GM18508 (cell line): ENCODE measurements at regions not wholly inside any gene's neighbourhood (a gene's known extent, or its start where the extent isn't known, plus 50 kb on each side); places are given as distances from the start of the nearest gene placed in this dataset.
"Not testable (repeated sequence)": the region's sequence is repeated elsewhere in the genome, so short reads cannot be mapped to it uniquely, and the experiment has no call there.

Experiments used
- ATAC-seq: cut with Tn5 transposase; IDR thresholded peaks from one replicate; pipeline ENCODE4 v1.9.1; 2021; ENCODE audit warnings: moderate number of reproducible peaks; ENCODE audit not compliant: insufficient read depth, unreplicated experiment

- no peak for ATAC-seq
Measured at GRCh38 chr4:14323191-14323590, 679.1 kb upstream of the CPEB2 start.

GRCh38 chr4:14329228-14329627 lies 673.1 kb upstream of the CPEB2 start:
- no peak for ATAC-seq

GRCh38 chr4:14333616-14334015 lies 668.7 kb upstream of the CPEB2 start:
- no peak for ATAC-seq

GRCh38 chr4:14334166-14334565 lies 668.1 kb upstream of the CPEB2 start:
- no peak for ATAC-seq

GRCh38 chr4:14335872-14336271 lies 666.4 kb upstream of the CPEB2 start:
- ATAC-seq, result no peak

GRCh38 chr4:14336656-14337055 lies 665.6 kb upstream of the CPEB2 start:
- ATAC-seq, result no peak

- ATAC-seq, result no peak
Measured at GRCh38 chr4:14337892-14338584, 664.2 kb upstream of the CPEB2 start.

- no peak for ATAC-seq
Measured at GRCh38 chr4:14338585-14339265, 663.6 kb upstream of the CPEB2 start.

GRCh38 chr4:14339715-14340114 lies 662.6 kb upstream of the CPEB2 start:
- no peak for ATAC-seq

GRCh38 chr4:14340321-14340720 lies 662.0 kb upstream of the CPEB2 start:
- no peak for ATAC-seq

GRCh38 chr4:14343961-14344360 lies 658.3 kb upstream of the CPEB2 start:
- no peak for ATAC-seq

- ATAC-seq, result no peak
Measured at GRCh38 chr4:14345356-14345775, 656.9 kb upstream of the CPEB2 start.

GRCh38 chr4:14347526-14347925 lies 654.8 kb upstream of the CPEB2 start:
- no peak for ATAC-seq

GRCh38 chr4:14348506-14348905 lies 653.8 kb upstream of the CPEB2 start:
- no peak for ATAC-seq

GRCh38 chr4:14358544-14359160 lies 643.6 kb upstream of the CPEB2 start:
- not testable (repeated sequence) for ATAC-seq

- no peak for ATAC-seq
Measured at GRCh38 chr4:14359991-14360390, 642.3 kb upstream of the CPEB2 start.

GRCh38 chr4:14361084-14361483 lies 641.2 kb upstream of the CPEB2 start:
- no peak for ATAC-seq

- no peak for ATAC-seq
Measured at GRCh38 chr4:14362385-14362784, 639.9 kb upstream of the CPEB2 start.

GRCh38 chr4:14364953-14365536 lies 637.2 kb upstream of the CPEB2 start:
- no peak for ATAC-seq

- no peak for ATAC-seq
Measured at GRCh38 chr4:14368391-14368790, 633.9 kb upstream of the CPEB2 start.

GRCh38 chr4:14371131-14371530 lies 631.1 kb upstream of the CPEB2 start:
- no peak for ATAC-seq
